ENCODE measurements at regions not wholly inside any gene's neighbourhood (a gene's known extent, or its start where the extent isn't known, plus 50 kb on each side); places are given as distances from the start of the nearest gene placed in this dataset.

DNA sequence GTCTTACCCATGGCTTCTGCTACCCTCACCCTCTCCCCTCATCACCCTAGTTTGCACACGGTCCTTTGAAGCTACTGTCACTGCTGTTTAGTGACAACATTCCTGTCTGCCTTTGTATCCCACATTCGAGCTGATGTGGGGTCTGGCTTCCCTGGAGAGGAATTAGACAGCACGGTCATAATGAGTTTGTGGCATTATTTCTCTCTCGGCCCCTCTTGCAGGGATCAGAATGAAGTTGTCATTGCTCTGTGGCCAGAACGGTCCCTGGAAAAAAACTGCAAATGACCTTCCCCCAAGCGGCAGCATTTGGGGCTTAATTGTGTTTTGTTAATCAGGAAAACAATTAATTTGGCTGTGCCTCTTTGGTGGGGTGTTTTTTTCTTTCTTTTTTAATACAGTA lies 317.2 kb upstream of the PODXL start:
- H3K27ac ChIP-seq (ENCODE audit: low read depth, low read length, poor library complexity, severe bottlenecking), result no peak overlapping the region
- H3K27me3 ChIP-seq (ENCODE audit: insufficient read depth, low read length), result no peaks in the 10 kb centered on the region
- no peaks in the 10 kb centered on the region for H3K9me2 ChIP-seq (ENCODE audit: low read depth, low read length)
- no peaks in the 10 kb centered on the region for H4K20me1 ChIP-seq (ENCODE audit: insufficient read depth, low read length)
- H3K4me1 ChIP-seq (ENCODE audit: insufficient read depth, low read length, severe bottlenecking), result no peaks in the 10 kb centered on the region
- no peaks in the 10 kb centered on the region for H3K9me3 ChIP-seq (ENCODE audit: low read length)
- H3K9ac ChIP-seq (ENCODE audit: low read length), result no peak overlapping the region
- H3K4me2 ChIP-seq (ENCODE audit: low read length), result no peak overlapping the region
- no peak overlapping the region for H3K4me3 ChIP-seq (ENCODE audit: low read depth, low read length, poor library complexity, severe bottlenecking)
- H3K79me2 ChIP-seq (ENCODE audit: insufficient read depth, low read length), result no peaks in the 10 kb centered on the region
- H3K36me3 ChIP-seq (ENCODE audit: insufficient read depth, low read length), result no peaks in the 10 kb centered on the region
- H2AFZ ChIP-seq (ENCODE audit: low read length), result no peak overlapping the region
- no peaks in the 10 kb centered on the region for H3F3A ChIP-seq (ENCODE audit: insufficient read depth, low read length)
- no peak for TF ChIP-seq EZH2 (IDR thresholded peaks at IDR 0.05; ENCODE audit: borderline replicate concordance, low read length)
- TF ChIP-seq, protein P1, sequence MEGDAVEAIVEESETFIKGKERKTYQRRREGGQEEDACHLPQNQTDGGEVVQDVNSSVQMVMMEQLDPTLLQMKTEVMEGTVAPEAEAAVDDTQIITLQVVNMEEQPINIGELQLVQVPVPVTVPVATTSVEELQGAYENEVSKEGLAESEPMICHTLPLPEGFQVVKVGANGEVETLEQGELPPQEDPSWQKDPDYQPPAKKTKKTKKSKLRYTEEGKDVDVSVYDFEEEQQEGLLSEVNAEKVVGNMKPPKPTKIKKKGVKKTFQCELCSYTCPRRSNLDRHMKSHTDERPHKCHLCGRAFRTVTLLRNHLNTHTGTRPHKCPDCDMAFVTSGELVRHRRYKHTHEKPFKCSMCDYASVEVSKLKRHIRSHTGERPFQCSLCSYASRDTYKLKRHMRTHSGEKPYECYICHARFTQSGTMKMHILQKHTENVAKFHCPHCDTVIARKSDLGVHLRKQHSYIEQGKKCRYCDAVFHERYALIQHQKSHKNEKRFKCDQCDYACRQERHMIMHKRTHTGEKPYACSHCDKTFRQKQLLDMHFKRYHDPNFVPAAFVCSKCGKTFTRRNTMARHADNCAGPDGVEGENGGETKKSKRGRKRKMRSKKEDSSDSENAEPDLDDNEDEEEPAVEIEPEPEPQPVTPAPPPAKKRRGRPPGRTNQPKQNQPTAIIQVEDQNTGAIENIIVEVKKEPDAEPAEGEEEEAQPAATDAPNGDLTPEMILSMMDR (IDR thresholded peaks at IDR 0.05; ENCODE audit: low read length), result no peak

DNA sequence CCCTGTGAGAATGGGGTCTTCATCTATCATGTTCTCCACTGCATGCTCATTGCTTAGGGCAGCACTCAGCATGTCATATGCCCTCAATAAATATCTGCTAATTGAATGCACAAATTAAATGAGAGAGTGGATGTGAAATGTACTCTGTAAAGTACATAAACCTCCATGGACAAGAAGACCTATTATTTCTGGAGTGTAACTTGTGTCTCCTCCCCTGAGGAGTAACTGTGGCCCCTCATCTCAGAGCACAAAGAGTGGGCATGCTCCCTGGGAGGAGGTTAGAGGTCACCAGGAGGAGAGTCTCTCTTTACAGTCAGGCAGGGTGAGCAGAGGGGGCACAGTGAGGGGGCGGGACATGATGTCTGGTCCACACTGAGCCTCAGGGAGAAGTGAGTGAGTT lies 313.6 kb upstream of the PODXL start:
- H4K20me1 ChIP-seq (ENCODE audit: insufficient read depth, low read length), result no peaks in the 10 kb centered on the region
- H3K27ac ChIP-seq (ENCODE audit: low read depth, low read length, poor library complexity, severe bottlenecking), result no peak overlapping the region
- TF ChIP-seq EZH2 (IDR thresholded peaks at IDR 0.05; ENCODE audit: borderline replicate concordance, low read length), result no peak
- TF ChIP-seq, protein P1 (IDR thresholded peaks at IDR 0.05; ENCODE audit: low read length), result no peak

DNA sequence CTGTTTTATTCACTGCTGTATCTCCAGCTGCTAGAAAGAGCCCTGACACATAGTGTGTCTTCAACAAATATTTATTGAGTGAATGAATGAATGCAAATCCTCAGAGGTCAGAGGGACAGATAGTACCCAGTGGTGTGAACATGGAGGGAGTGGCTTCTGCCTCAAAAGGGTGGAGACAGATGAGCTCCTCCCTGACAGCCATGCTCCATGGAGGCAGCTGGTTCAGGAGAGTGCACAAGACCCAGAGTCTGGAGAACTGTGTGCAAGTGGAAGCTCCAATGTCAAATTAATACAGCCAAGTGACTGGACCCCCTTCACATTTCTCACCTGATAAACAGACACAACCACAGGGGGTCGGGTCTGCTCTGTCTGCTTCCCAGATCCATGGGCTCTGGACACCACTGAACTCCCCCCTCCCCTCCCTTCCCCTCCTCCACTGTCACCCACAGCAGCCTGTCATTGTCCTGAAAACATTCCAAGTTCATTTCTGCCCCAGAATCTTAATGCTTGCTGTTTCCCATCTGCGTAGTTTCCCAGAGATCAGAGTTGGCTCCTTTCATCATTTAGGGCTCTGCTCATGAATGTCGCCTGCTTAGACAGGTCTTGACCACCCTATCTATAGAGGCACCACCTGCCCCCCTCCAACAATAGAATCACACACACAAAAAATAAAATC lies 312.9 kb upstream of the PODXL start:
- H3K9me2 ChIP-seq (ENCODE audit: low read depth, low read length), result no peaks in the 10 kb centered on the region
- no peak for TF ChIP-seq EZH2 (IDR thresholded peaks at IDR 0.05; ENCODE audit: borderline replicate concordance, low read length)
- TF ChIP-seq, protein P1 (IDR thresholded peaks at IDR 0.05; ENCODE audit: low read length), result no peak
- no peak overlapping the region for H2AFZ ChIP-seq (ENCODE audit: low read length)
- no peak overlapping the region for H3K27ac ChIP-seq (ENCODE audit: low read depth, low read length, poor library complexity, severe bottlenecking)
- H3F3A ChIP-seq (ENCODE audit: insufficient read depth, low read length), result no peaks in the 10 kb centered on the region
- H3K9me3 ChIP-seq (ENCODE audit: low read length), result no peaks in the 10 kb centered on the region
- H3K36me3 ChIP-seq (ENCODE audit: insufficient read depth, low read length), result no peaks in the 10 kb centered on the region
- no peak overlapping the region for H3K9ac ChIP-seq (ENCODE audit: low read length)
- H3K4me1 ChIP-seq (ENCODE audit: insufficient read depth, low read length, severe bottlenecking), result no peaks in the 10 kb centered on the region
- H4K20me1 ChIP-seq (ENCODE audit: insufficient read depth, low read length), result no peaks in the 10 kb centered on the region
- H3K79me2 ChIP-seq (ENCODE audit: insufficient read depth, low read length), result no peaks in the 10 kb centered on the region
- H3K4me2 ChIP-seq (ENCODE audit: low read length), result no peak overlapping the region
- no peaks in the 10 kb centered on the region; the same call in 1 of the 2 replicates for H3K27me3 ChIP-seq (ENCODE audit: insufficient read depth, low read length)
- H3K4me3 ChIP-seq (ENCODE audit: low read depth, low read length, poor library complexity, severe bottlenecking), result no peak overlapping the region

More for the DNA sequence above, 313.6 kb upstream of the PODXL start:
- Histone ChIP-seq H3K4me2 (ENCODE audit: low read length) (no peak overlapping the region), H3K4me3 (ENCODE audit: low read depth, low read length, poor library complexity, severe bottlenecking) (no peak overlapping the region), H3K36me3 (ENCODE audit: insufficient read depth, low read length) (no peaks in the 10 kb centered on the region), H3K4me1 (ENCODE audit: insufficient read depth, low read length, severe bottlenecking) (no peaks in the 10 kb centered on the region), H3K9me2 (ENCODE audit: low read depth, low read length) (no peaks in the 10 kb centered on the region), H3K79me2 (ENCODE audit: insufficient read depth, low read length) (no peaks in the 10 kb centered on the region), H3K27me3 (ENCODE audit: insufficient read depth, low read length) (no peaks in the 10 kb centered on the region; the same call in 1 of the 2 replicates), H3K9ac (ENCODE audit: low read length) (no peak overlapping the region), H3F3A (ENCODE audit: insufficient read depth, low read length) (no peaks in the 10 kb centered on the region), H2AFZ (ENCODE audit: low read length) (no peak overlapping the region), H3K9me3 (ENCODE audit: low read length) (no peaks in the 10 kb centered on the region)
